AG10803 (cell line): ENCODE measurements at regions not wholly inside any gene's neighbourhood (a gene's known extent, or its start where the extent isn't known, plus 50 kb on each side); places are given as distances from the start of the nearest gene placed in this dataset.

ENCODE experiments used
- DNase-seq: peaks from one replicate; pipeline ENCODE4 v3.0.0; 2010; ENCODE audit warnings: low read depth
- H3K4me3 ChIP-seq: 2 replicates; pipeline ENCODE4 v1.5.1; 2011; ENCODE audit warnings: mild to moderate bottlenecking, low read length, control low read depth
- TF ChIP-seq, protein P1 (sequence below): conservative IDR thresholded peaks from 2 replicates; pipeline ENCODE4 v1.5.1; 2011; ENCODE audit warnings: mild to moderate bottlenecking, low read length, control low read depth, inconsistent platforms

DNA sequence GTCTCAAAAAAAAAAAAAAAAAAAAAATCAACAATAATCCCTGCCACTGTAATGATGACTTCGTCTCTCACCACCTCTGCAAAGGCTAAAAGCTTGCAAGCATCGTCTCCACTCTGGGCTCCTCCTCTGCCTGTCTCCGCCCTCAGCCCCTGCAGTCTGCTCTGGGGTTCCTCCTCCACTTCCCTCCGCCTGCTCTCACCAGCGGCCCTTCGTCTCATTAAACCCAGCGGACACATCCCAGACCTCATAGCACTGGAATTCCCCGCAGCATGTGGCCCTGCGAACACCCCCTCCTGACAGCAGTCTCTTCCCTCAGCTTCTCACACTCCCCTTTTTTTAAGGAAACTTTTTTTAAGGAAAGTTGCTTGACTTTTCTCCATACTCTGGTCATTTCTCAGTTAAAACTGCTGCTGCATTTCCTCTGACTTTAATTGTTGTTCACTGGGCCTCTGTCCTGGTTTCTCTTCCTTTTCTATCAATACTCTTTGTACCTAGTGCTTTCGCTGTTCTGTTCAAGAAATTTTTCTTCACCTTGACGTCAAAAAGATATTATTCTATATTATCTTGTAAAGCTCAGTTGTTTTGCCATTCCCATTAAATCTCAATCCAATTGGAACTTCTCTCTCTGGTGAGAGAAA is 70.9 kb upstream of the PLEKHG1 start:
- peak; percentile 25 for DNase-seq
- TF ChIP-seq, protein P1, sequence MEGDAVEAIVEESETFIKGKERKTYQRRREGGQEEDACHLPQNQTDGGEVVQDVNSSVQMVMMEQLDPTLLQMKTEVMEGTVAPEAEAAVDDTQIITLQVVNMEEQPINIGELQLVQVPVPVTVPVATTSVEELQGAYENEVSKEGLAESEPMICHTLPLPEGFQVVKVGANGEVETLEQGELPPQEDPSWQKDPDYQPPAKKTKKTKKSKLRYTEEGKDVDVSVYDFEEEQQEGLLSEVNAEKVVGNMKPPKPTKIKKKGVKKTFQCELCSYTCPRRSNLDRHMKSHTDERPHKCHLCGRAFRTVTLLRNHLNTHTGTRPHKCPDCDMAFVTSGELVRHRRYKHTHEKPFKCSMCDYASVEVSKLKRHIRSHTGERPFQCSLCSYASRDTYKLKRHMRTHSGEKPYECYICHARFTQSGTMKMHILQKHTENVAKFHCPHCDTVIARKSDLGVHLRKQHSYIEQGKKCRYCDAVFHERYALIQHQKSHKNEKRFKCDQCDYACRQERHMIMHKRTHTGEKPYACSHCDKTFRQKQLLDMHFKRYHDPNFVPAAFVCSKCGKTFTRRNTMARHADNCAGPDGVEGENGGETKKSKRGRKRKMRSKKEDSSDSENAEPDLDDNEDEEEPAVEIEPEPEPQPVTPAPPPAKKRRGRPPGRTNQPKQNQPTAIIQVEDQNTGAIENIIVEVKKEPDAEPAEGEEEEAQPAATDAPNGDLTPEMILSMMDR = no peak
- H3K4me3 ChIP-seq = no peak overlapping the region

DNA sequence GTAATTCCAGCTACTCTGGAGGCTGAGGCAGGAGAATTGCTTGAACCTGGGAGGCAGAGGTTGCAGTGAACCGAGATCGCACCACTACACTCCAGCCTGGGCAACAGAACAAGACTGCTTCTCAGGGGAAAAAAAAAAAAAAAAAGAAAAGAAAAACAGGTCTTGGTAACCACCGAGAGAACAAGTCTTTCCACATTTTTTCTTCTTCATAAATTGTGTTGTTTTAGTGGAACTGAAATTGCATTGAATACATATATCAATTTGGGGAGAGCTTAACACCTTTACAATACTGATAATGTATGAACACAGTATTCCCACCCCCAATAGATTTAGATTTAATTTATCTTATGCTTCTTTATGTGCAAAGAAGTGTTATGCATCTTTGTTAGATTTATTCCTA is 70.0 kb upstream of the PLEKHG1 start:
- TF ChIP-seq, protein P1 = no peak
- no peak overlapping the region for H3K4me3 ChIP-seq
- DNase-seq = no peak

DNA sequence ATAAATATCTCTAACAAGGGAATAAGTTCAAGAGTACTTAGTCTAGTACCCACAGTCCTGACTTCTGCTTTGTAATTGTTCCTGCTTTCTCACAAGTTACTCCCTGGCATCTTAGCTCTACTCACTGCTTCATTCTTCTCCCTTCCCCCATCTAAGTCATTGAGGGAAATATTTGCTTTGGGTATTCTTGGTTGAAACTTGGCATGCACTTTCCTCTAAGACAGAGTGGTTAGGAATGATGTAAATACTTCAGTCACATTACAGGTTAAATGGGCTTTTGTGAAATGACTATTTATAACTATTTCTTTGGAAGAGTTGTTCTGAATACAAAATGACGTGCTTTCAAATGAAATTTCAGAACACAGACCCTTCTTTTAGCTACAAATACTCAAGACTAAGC is 67.7 kb upstream of the PLEKHG1 start:
- TF ChIP-seq, protein P1 = no peak
- DNase-seq = no peak
- H3K4me3 ChIP-seq = no peak overlapping the region

DNA sequence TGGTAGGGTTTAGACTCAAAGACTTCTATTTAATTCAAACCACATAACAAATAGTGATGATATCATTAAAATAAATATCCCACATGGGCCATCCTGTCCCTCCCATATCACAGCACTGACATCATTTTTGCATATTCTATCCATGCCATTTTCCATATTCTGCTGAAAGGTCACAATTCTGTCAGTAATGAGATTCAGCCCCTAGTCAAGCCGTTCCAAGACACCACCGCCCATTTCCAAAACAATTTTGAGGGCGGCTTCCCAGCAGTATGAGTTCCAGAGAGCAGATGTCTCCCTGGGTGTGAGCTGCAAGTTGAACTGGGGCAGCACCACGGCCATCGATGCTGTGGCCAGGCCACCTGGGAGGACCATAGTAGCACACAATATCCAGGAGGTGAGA is 65.1 kb upstream of the PLEKHG1 start:
- TF ChIP-seq, protein P1 = no peak
- no peak for DNase-seq
- no peak overlapping the region for H3K4me3 ChIP-seq

- H3K4me3 ChIP-seq = no peak overlapping the region
- TF ChIP-seq, protein P1 = no peak
- DNase-seq = no peak
Measured at GRCh38 chr6:150535151-150535804, 64.4 kb upstream of the PLEKHG1 start.

DNA sequence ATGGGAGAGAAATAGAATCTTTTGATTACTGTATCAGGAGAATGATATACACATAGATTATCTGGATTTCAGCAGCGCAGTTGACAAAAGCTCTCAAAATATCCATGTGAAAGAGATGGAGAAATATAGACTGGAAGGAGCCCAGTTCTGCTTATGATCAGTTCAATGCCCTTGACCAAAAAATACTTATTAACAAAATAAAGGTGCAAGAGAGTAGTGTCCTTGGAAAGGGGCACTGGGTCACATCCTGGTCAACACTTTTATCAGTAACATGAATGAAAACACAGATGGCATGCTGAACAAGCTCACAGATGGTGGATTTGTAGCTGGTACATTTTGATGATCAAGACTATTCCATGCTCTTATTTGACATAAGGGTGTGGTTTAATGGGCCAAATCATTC is 63.9 kb upstream of the PLEKHG1 start:
- no peak for DNase-seq
- H3K4me3 ChIP-seq = no peak overlapping the region
- TF ChIP-seq, protein P1 = no peak

DNA sequence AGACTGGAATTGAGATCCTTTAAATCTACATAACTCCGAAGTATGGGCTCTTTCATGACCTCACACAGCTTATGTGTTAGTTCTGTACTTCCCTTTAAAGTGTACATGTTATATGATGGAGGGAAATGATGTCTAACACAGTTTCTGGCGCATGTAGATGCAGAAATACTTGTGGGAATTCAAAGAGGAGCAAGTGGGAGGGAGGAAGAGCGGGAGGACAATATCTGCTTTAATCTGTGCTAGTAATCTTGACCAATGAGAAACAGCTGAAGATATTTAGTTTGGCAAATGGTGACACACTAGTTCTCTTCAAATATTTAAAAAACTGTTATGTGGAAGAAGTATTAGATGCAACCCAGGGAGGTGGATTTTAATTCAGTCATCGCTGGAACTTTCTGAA is 62.9 kb upstream of the PLEKHG1 start:
- DNase-seq = no peak
- TF ChIP-seq, protein P1 = no peak
- H3K4me3 ChIP-seq = no peak overlapping the region
